ENCODE measurements at regions not wholly inside any gene's neighbourhood (a gene's known extent, or its start where the extent isn't known, plus 50 kb on each side); places are given as distances from the start of the nearest gene placed in this dataset.

- DNase-seq: no peak
Observed at GRCh38 chr14:98700748-98701147, 571.2 kb downstream of the BCL11B start.

GRCh38 chr14:98701377-98701776, 570.6 kb downstream of the BCL11B start:
- no peak for DNase-seq

- no peak for DNase-seq
Observed at GRCh38 chr14:98704441-98704840, 567.6 kb downstream of the BCL11B start.

GRCh38 chr14:98705871-98706300, 566.1 kb downstream of the BCL11B start:
- no peak for DNase-seq

- no peak for DNase-seq
Observed at GRCh38 chr14:98707522-98707921, 564.5 kb downstream of the BCL11B start.

- DNase-seq: no peak
Observed at GRCh38 chr14:98708555-98708954, 563.4 kb downstream of the BCL11B start.

GRCh38 chr14:98711453-98711852, 560.5 kb downstream of the BCL11B start:
- DNase-seq: no peak

- no peak for DNase-seq
Observed at GRCh38 chr14:98714626-98715425, 557.2 kb downstream of the BCL11B start.

GRCh38 chr14:98716133-98716532, 555.9 kb downstream of the BCL11B start:
- no peak for DNase-seq

GRCh38 chr14:98721061-98721460, 550.9 kb downstream of the BCL11B start:
- DNase-seq: no peak

GRCh38 chr14:98724734-98725133, 547.3 kb downstream of the BCL11B start:
- no peak for DNase-seq

GRCh38 chr14:98725191-98725590, 546.8 kb downstream of the BCL11B start:
- no peak for DNase-seq

- DNase-seq: no peak
Observed at GRCh38 chr14:98725676-98726075, 546.3 kb downstream of the BCL11B start.

GRCh38 chr14:98726585-98727405, 545.2 kb downstream of the BCL11B start:
- no peak for DNase-seq

- DNase-seq: no peak
Observed at GRCh38 chr14:98728024-98728423, 544.0 kb downstream of the BCL11B start.

GRCh38 chr14:98728836-98729235, 543.2 kb downstream of the BCL11B start:
- DNase-seq: no peak

- DNase-seq: no peak
Observed at GRCh38 chr14:98731286-98731685, 540.7 kb downstream of the BCL11B start.

GRCh38 chr14:98731701-98732100, 540.3 kb downstream of the BCL11B start:
- DNase-seq: no peak

- DNase-seq: no peak
Observed at GRCh38 chr14:98733536-98733935, 538.5 kb downstream of the BCL11B start.

- DNase-seq: no peak
Observed at GRCh38 chr14:98736701-98737338, 535.2 kb downstream of the BCL11B start.

- DNase-seq: no peak
Observed at GRCh38 chr14:98741523-98741922, 530.5 kb downstream of the BCL11B start.

GRCh38 chr14:98742001-98742400, 530.0 kb downstream of the BCL11B start:
- no peak for DNase-seq

GRCh38 chr14:98743536-98743935, 528.5 kb downstream of the BCL11B start:
- no peak for DNase-seq

- DNase-seq: no peak
Observed at GRCh38 chr14:98748966-98749365, 523.0 kb downstream of the BCL11B start.

Data from DMS53 (cell line).